ENCODE measurements at regions not wholly inside any gene's neighbourhood (a gene's known extent, or its start where the extent isn't known, plus 50 kb on each side); places are given as distances from the start of the nearest gene placed in this dataset.

GRCh38 chr2:58970365-58970764 lies 729.2 kb upstream of the FANCL start:
- no peak overlapping the region for H3K4me3 ChIP-seq (ENCODE audit: control insufficient read depth, low read depth, low read length)

DNA sequence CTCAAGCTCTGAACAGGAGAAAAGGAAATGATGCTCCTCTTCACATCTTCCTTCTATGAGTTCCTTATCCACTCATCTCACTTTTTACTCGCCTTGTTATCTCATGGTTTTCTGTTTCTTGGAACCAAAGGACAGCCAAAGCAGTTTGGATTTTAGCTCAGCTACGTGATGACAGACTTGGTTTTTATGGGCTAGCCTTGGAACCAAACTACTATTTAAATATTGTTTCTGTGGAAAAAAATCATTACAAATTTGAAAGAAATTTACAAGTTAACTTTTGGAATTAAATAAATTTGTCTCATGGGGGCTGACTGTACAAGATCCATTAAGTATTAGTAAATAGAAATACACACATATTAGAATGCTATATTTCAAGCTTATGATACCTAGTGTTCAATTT lies 727.8 kb upstream of the FANCL start:
- TF ChIP-seq CTCF (conservative IDR thresholded peaks at IDR 0.05; ENCODE audit: control insufficient read depth, insufficient read depth, low read depth, low read length): no peak
- no peak overlapping the region for H3K4me3 ChIP-seq (ENCODE audit: control insufficient read depth, low read depth, low read length)
- no peak for DNase-seq (ENCODE audit: low read depth)

More at GRCh38 chr2:58970365-58970764, 729.2 kb upstream of the FANCL start:
- TF ChIP-seq CTCF (conservative IDR thresholded peaks at IDR 0.05; ENCODE audit: control insufficient read depth, insufficient read depth, low read depth, low read length): no peak
- no peak for DNase-seq (ENCODE audit: low read depth)

GRCh38 chr2:58967736-58968135 lies 726.6 kb upstream of the FANCL start:
- no peak for DNase-seq (ENCODE audit: low read depth)
- no peak for TF ChIP-seq CTCF (conservative IDR thresholded peaks at IDR 0.05; ENCODE audit: control insufficient read depth, insufficient read depth, low read depth, low read length)

GRCh38 chr2:58965602-58966001 lies 724.5 kb upstream of the FANCL start:
- no peak overlapping the region for H3K4me3 ChIP-seq (ENCODE audit: control insufficient read depth, low read depth, low read length)
- DNase-seq (ENCODE audit: low read depth): no peak
- TF ChIP-seq CTCF (conservative IDR thresholded peaks at IDR 0.05; ENCODE audit: control insufficient read depth, insufficient read depth, low read depth, low read length): no peak

More at GRCh38 chr2:58967736-58968135, 726.6 kb upstream of the FANCL start:
- no peak overlapping the region for H3K4me3 ChIP-seq (ENCODE audit: control insufficient read depth, low read depth, low read length)

GRCh38 chr2:58959996-58960395 lies 718.9 kb upstream of the FANCL start:
- no peak overlapping the region for H3K4me3 ChIP-seq (ENCODE audit: control insufficient read depth, low read depth, low read length)
- TF ChIP-seq CTCF (conservative IDR thresholded peaks at IDR 0.05; ENCODE audit: control insufficient read depth, insufficient read depth, low read depth, low read length): no peak
- DNase-seq (ENCODE audit: low read depth): no peak

DNA sequence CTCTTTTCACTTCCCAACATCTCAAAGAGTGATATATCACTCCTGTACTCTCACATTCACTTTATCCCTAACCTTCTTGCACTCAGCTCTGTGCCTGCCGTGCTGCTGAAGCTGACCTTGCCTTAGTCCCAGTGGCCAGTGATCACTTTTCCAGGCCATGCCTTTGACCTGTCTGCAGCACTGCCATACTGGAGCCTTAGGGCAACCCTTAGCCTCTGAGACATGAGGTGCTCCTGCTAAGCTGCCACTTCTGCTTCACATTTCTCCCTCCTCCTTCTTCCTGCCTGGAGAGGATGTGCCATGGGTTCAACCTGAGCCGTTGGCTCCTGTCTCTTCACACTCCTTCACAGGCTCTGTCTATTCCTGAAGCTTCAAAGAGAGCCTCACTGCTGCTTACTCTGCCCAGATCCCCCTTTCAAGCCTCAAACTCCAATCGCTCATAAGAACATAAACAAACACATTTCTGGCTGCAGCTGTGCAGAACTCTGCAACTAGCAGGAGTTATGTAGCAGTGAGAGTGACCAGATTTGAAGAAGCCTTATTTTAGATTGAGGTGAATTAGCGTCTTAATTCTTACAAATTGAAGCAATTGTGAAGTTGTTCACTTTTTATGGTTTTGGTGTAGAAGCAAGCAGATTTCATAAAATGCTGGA lies 716.2 kb upstream of the FANCL start:
- TF ChIP-seq CTCF (conservative IDR thresholded peaks at IDR 0.05; ENCODE audit: control insufficient read depth, insufficient read depth, low read depth, low read length): no peak
- H3K4me3 ChIP-seq (ENCODE audit: control insufficient read depth, low read depth, low read length): no peak overlapping the region

More for the DNA sequence above, 716.2 kb upstream of the FANCL start:
- no peak for DNase-seq (ENCODE audit: low read depth)
